NCI-H1417 (cell line): ENCODE measurements at regions not wholly inside any gene's neighbourhood (a gene's known extent, or its start where the extent isn't known, plus 50 kb on each side); places are given as distances from the start of the nearest gene placed in this dataset.
A peak's percentile ranks its signal among the peaks of the same experiment; 100 is the strongest.

ENCODE experiments used
- DNase-seq, 3 experiments: peaks; one replicate each; lab custom pipeline; 2025; lab: John Stamatoyannopoulos, UW

GRCh38 chr6:120248451-120248850 is 898.9 kb upstream of the MAN1A1 start:
- DNase-seq, result no peak

DNA sequence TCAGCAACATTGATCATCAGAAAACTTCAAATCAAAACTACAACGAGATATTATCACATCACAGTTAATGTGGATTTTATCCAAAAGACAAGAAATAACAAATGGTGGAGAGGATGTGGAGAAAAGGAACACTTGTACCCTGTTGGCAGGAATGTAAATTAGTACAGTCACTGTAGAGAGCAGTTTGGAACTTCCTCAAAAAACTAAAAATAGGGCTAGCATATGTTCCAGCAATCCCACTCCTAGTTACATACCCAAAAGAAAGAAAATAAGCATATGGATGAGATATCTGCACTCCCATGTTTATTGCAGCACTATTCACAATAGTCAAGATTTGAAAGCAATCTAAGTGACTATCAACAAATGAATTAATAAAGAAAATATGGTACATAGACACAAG is 887.7 kb upstream of the MAN1A1 start:
- no peak for DNase-seq

- no peak for DNase-seq
Measured at GRCh38 chr6:120230008-120230407, 880.4 kb upstream of the MAN1A1 start.

- DNase-seq, result no peak
Measured at GRCh38 chr6:120228297-120228696, 878.7 kb upstream of the MAN1A1 start.

- no peak for DNase-seq
Measured at GRCh38 chr6:120219339-120219738, 869.8 kb upstream of the MAN1A1 start.

DNA sequence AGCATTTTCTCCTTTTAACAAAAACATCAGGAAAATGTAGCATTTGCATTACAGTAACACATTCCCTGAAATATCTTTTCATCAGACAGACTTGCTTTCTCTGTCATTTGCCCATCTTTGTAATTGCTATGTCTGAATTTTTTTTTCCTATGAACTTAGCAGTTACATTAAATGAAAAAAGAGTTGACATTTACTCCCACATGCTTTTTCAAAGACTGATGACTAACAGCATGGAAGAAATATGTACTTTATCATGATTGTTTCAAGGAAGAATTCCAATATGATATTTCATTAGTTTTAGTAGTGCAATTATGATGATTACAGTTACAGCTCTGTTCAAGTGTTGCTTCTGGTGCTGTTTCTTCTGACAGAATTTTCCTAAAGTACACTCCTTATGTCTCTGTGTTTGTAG is 864.5 kb upstream of the MAN1A1 start:
- no peak for DNase-seq

GRCh38 chr6:120211955-120212792 is 862.6 kb upstream of the MAN1A1 start:
- no peak for DNase-seq

DNA sequence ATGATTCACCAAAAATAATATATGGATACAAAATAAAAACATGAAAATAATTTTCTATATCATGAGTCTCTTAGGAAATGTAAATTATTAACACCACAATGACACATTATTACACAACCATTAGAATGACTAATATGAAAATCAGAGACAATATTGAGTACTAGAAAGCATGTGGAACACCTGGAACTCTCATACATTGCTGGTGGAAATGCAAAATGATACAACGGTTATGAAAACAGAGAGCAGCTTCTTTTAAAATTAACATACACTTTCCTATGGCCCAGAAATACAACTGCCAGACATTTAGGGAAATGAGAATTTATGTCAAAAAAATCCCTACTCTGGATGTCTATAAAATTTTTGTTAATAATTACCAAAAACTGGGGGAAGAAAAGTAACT is 853.3 kb upstream of the MAN1A1 start:
- no peak for DNase-seq

- DNase-seq, result no peak
Measured at GRCh38 chr6:120200853-120201252, 851.3 kb upstream of the MAN1A1 start.

- no peak for DNase-seq
Measured at GRCh38 chr6:120198033-120198432, 848.5 kb upstream of the MAN1A1 start.

DNA sequence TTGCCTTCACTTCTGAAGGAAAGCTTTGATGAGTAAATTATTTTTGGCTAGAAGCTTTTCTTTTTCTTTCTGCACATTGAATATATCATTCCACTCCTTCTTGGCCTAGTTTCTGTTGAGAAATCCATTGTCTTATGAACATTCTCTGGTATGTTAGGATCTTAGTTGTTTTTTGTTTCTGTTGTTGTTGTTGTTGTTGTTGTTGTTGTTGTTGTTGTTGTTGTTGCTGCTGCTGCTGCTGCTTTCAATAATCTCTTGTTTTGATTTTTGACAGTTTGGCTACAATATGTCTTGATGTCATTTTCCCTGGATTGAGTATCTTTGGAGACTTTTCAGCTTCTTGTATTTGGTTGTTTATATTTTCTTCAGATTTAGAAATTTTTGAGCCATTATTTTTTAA is 836.5 kb upstream of the MAN1A1 start:
- no peak for DNase-seq

- DNase-seq, result no peak
Measured at GRCh38 chr6:120173250-120173649, 823.7 kb upstream of the MAN1A1 start.

DNA sequence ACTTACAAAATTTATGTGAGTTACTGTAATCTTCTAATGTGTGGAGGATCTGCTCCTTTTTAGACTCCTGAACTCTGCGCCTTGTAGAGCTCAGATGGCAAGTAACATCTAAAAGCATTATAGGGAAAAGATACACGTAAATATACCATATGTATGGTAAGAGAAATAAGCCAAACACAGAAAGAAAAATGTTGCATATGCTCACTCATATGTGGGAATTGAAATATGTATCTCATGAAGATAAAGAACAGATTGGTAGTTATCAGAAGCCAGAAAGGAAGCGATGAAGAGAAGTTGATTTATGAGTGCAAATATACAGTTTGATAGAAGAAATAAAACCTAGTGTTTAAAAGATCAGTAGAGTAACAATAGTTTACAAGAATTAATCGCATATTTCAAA is 815.0 kb upstream of the MAN1A1 start:
- no peak for DNase-seq

- DNase-seq, result no peak
Measured at GRCh38 chr6:120157873-120158272, 808.3 kb upstream of the MAN1A1 start.

DNA sequence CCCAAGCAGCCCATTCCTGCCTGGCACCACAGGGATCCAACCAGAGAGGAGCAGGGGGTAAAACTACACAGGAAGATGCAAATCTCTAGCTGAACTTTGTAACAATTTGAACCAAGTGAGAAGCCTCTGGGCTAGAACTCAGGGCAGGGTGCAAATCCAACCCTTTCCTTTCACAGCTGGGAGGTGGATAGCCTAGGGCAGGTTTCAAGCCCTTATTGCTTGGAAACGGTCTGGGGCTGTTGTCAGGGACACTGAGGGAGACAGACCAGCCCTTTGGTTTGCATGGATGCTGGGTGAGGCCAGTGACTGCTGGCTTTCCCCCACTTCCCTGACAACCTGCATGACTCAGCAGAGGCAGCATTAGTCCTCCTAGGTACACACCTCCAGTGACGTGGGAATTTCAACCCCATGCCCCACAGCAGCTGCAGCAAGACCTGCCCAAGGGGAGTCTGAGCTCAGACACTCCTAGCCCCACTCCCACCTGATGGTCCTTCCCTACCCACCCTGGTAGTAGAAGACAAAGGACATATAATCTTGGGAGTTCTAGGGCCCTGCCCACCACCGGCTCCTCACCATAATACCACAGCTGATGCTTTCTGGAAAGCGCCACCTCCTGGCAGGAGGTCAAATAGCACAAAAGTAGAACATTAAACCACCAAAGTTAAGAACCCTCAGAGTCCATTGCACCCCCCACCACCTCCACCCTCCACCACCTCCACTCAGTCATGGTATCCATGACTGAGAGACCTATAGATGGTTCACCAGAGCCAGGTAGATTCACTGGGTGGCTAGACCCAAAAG is 797.7 kb upstream of the MAN1A1 start:
- no peak for DNase-seq

DNA sequence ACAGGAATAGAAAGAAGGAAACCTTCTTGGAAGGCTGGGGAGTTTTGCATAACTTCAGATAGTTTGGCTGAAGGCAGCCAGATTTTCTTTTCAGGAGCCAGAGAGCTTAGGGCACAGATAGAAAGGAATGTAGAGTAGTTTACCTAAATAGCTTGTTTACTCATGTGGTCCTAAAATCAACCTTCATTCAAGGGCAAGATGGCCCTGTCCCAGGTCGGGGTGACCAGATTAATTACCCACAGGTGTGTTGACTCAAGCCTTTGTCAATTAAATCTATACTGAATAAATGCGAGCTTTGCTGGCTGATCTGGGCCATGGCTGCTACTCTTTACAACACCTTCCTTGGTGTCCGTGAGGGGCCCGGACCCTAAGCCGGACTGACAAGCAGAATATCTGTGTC is 792.0 kb upstream of the MAN1A1 start:
- DNase-seq, result no peak

DNA sequence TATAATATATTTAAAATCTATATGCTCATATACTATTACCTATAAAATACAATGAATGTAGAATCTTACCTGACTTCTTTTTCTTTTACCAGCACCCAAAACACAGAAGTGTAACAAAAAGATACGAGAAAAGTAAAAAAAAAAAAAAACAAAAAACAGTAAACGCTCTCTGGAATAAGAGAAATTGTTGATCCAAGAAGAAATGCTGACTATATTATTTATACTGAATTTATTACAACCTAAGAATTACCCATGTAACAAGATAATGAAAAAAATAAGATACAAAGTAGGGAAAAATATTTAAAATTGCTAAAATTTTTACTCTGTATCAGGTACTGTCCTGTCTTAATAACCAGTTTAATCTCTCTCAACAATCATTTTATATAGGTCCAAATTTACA is 787.9 kb upstream of the MAN1A1 start:
- DNase-seq, result no peak

DNA sequence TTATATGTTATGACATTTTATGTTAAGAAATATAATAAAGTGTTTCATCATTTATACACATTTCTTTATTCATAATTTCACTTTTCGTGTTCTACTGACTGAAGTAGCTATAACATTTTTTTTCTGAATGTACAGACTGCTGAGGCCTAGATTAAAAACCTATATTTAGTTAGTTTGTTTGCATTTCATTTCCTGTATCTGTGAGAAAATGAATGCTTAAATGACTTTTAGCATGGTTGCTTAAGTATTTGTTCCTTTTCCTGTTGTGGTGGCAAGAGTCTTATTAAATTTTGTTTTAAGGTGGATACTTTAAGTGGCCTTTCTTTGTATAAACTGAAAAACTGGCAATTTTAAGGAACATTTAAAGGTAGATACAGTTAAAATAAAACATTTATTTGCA is 779.7 kb upstream of the MAN1A1 start:
- no peak for DNase-seq

- DNase-seq, result peak in 1 of 3 experiments; percentile 50
Measured at GRCh38 chr6:120122401-120122800, 772.8 kb upstream of the MAN1A1 start.

DNA sequence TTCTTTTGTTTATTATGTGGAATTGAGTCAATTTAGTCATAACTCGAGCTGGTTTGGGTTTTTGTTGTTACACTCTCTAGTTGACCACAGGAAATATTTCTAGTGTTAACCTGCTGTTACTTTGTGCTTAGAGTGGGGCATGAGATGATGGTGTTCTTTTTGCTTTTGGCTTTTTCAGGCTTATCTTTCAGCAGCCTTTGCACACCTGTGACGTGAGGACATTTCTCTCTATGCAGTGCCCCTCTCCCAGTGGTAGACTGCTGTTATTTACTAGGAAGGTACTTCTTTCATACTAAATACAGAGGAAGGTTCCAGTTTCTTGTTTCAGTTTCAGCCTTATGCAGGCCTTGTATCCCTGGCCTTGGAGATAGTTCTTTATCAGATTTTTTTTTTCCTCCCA is 766.8 kb upstream of the MAN1A1 start:
- no peak for DNase-seq

- DNase-seq, result no peak
Measured at GRCh38 chr6:120112980-120113379, 763.4 kb upstream of the MAN1A1 start.

- DNase-seq, result no peak
Measured at GRCh38 chr6:120111001-120111400, 761.4 kb upstream of the MAN1A1 start.

GRCh38 chr6:120108061-120108795 is 758.7 kb upstream of the MAN1A1 start:
- no peak for DNase-seq
